ENCODE measurements at regions not wholly inside any gene's neighbourhood (a gene's known extent, or its start where the extent isn't known, plus 50 kb on each side); places are given as distances from the start of the nearest gene placed in this dataset.

- TF ChIP-seq, protein P1, sequence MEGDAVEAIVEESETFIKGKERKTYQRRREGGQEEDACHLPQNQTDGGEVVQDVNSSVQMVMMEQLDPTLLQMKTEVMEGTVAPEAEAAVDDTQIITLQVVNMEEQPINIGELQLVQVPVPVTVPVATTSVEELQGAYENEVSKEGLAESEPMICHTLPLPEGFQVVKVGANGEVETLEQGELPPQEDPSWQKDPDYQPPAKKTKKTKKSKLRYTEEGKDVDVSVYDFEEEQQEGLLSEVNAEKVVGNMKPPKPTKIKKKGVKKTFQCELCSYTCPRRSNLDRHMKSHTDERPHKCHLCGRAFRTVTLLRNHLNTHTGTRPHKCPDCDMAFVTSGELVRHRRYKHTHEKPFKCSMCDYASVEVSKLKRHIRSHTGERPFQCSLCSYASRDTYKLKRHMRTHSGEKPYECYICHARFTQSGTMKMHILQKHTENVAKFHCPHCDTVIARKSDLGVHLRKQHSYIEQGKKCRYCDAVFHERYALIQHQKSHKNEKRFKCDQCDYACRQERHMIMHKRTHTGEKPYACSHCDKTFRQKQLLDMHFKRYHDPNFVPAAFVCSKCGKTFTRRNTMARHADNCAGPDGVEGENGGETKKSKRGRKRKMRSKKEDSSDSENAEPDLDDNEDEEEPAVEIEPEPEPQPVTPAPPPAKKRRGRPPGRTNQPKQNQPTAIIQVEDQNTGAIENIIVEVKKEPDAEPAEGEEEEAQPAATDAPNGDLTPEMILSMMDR (conservative IDR thresholded peaks at IDR 0.05; ENCODE audit: low read depth, low read length) = no peak
- no peak for TF ChIP-seq EZH2phosphoT487 (IDR thresholded peaks at IDR 0.05; ENCODE audit: borderline replicate concordance, low read length)
These were observed 66.1 kb upstream of the SPRED1 start for GRCh38 chr15:38186507-38186906.
